Sciatic nerve (tissue), 2 donors: ENCODE measurements at regions not wholly inside any gene's neighbourhood (a gene's known extent, or its start where the extent isn't known, plus 50 kb on each side); places are given as distances from the start of the nearest gene placed in this dataset.

ENCODE experiments used
- ATAC-seq: fragments of 200-7000 bp; cut with Tn5 transposase; one replicate; pipeline ENCODE4 v1.9.1; 2020; ENCODE audit warnings: mild to moderate bottlenecking, moderate library complexity
- DNase-seq: peaks from one replicate; pipeline ENCODE4 v3.0.0-alpha.2; 2020; ENCODE audit warnings: low spot score
- intact Hi-C: fragments of 100-400 bp; cut with DNase I; formaldehyde crosslinking; loops from one replicate; pipeline ENCODE4 v1.14.2; 2022
- donor health status: DM: no; HTN: no; CAD: no.
- donor health status: DM: no; HTN: no; CAD: no.

DNA sequence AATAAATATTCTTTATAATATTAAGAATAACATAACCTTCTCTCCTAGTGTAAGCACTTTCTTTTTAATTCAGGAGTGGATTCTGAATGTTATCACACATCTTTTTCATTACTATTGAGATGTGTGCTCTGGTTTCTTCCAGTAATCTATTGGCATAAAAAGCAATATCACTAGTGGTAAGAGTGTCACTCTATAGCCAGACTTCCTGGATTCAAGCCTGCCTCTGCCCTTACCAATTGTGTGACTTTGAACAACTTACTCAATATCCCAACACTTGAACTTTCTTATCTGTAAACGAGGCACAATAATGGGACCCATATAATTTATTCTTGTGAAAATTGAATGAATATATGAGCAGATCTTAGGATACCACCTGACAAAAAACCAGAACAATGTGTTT lies 71.0 kb downstream of the SEM1 start:
- intact Hi-C loops = no loop called here
- ATAC-seq (no peak), DNase-seq (no peak)

DNA sequence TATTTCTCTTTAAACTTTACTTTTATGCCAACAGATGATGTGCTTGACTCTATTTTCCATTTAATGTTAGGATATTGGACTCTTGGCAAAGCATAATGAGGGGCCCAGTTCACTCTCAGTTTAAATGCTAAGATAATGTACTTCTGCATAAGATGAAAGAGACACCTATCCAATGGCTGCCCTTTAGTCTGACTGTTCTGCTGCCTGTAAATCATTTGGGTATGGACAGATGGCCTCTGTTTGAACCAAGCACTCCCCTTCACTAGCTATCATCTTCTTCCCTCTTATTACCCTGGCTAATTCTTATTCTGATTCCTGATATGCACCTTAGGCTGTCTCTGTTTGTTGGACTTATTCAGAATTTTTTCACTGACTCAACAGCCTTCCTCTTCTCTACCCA lies 72.1 kb downstream of the SEM1 start:
- ATAC-seq = no peak
- intact Hi-C loops = no loop called here

DNA sequence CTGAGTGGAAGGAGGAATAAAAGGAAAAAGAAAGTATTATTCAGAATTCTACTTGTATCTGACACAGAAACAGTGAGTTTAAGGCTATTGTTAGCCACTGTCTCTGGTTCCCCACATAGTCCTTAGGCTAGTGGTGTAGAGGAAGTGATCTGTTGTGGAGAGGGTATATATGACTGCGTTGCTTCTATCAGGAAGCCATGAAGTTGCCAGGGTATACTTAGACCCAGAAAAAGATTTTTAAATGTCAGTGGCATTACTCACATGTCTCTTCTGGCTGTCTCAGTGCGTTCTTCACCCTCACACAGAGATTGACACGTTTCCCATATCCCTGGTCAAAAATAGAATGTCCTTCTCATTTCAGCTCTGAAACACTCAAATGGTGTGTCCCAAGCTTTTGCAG lies 72.7 kb downstream of the SEM1 start:
- ATAC-seq (no peak), DNase-seq (no peak)
- intact Hi-C loops = no loop called here

More for the DNA sequence above, 72.1 kb downstream of the SEM1 start:
- DNase-seq = no peak

DNA sequence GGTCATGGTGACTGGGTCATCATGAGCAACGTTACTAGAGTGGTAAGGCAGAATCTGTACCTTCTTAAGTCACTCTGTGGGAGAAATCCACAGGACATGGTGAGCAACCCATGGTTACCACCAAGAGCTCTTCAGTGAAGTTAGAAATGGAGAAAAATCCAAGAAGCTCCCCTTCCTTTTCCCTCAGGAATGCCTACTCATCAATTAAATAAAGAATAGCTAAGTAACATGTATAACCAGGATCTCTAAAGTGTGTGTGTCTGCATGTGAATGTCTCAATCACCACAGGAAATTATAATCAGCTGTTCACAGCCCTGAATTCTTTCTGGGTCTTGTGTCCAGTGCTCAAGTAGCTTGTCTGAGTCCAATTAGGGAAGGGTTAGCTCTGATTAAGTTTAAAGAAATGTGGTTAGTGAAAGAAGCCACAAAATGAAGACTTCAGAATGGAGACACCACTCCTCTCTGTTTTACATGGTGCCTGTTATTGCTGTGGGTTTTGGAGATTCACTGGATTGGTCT lies 73.2 kb downstream of the SEM1 start:
- DNase-seq (no peak), ATAC-seq (no peak)
- intact Hi-C loops = no loop called here

DNA sequence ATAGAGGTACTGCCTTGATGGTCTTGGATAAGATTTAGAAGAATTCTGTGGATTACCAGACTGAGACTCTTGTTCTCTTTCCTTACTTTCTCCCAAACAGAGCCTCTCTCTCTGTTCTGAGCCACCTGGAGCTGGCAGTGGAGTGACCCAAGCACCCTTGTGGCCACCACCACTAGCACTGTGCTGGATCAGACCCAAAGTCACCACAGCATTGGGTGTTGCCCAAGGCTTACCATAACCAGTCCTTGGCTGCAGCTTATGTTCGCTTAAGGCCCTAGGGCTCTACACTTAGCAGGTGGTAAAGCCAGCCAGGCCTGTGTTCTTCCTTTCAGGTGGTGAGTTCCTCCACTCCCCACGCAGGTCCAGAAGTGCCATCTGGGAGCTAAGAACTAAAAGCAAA lies 79.8 kb downstream of the SEM1 start:
- intact Hi-C loops = no loop called here
- DNase-seq = no peak
- ATAC-seq = no peak

DNA sequence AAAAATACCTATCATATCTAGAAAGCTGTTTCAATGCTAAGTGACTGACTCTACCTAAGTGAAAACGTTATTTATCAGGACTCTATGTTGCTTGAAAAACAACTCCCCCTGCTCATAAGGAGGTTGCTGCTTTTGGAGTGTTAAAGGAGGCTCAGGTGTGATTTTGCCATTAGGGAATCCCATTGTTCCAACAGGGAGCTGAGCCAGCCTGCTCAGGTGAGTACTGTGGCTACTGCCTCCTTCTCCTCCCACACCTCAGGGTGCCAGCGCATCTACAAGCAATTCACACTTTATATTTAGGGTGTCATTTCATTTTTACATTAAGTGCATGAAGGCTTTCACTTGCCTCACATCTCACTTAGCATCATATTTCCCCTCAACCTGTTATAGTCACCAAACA lies 84.7 kb downstream of the SEM1 start:
- intact Hi-C loops = no loop called here
- DNase-seq = no peak
- ATAC-seq = no peak

DNA sequence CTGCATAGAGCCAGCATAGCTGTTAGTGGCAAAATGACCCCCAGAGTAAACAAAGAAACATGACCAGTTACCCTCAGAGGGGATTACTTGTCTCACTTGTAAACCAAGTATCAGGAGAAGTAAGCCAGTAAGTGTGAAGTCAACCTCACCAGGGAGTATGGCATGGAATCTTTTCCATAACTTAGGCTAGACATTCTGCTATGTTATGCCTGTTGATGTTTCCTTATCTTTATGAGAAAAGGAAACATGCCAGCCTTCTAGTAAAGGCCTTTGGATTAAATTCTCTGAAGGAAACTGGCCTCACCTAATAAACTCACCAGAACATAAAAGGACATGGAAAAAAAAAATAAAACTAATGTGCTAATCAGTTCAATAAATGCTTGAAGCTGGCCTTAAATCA lies 87.7 kb downstream of the SEM1 start:
- ATAC-seq (no peak), DNase-seq (no peak)
- intact Hi-C loops = no loop called here

DNA sequence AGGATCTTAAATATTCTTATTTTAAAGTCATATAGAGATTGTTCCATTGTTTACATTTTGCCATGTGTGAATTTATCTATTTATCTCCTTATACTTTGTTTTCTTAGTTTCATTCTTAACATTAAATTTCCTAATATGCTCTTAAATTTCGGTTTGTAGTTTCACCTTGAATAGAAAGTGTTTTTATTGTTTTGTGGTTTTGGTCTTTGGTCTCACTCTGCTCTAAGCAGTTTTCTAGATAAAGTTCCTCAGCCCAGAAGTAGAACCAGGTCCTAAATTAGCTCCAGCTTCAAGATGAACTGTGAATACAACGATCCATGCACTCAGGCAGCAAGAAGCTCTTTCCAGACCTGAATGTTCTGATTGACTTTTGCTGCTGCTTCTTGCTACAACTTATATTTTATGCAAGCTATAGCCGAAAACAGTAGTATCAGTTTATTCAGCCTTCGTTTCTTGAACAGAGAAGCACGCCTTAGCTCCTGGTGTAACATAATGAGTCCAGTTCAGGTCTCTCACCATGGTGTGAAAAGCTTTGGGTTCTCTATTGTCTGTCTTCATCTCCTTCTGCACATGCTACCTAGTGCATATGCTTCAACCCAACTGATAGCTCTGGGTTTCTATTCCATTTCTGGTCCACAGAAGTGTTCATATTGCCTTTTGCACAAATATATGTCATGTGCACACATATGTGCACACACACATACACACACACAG lies 95.3 kb downstream of the SEM1 start:
- no peak for ATAC-seq
- DNase-seq = no peak
- intact Hi-C loops = no loop called here

DNA sequence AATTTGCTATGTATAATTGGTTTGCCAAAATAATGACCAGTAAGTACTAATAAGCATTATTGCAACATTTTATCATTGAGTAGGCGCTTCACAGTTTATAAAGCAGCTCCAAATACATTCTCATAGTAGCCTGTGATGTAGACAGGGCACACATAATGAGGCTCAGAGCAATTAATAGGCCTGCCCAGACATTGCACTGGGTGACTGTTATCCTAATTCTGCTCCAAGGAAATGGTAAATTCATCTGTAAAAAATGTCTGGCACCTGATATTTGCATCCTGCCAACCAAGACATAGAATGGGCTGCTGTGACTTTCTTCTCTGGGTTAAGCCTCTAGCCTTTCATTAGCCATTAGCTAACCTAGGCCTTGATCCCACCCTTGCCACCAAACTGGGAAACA lies 97.6 kb downstream of the SEM1 start:
- no peak for ATAC-seq
- DNase-seq = no peak
- intact Hi-C loops = no loop called here

DNA sequence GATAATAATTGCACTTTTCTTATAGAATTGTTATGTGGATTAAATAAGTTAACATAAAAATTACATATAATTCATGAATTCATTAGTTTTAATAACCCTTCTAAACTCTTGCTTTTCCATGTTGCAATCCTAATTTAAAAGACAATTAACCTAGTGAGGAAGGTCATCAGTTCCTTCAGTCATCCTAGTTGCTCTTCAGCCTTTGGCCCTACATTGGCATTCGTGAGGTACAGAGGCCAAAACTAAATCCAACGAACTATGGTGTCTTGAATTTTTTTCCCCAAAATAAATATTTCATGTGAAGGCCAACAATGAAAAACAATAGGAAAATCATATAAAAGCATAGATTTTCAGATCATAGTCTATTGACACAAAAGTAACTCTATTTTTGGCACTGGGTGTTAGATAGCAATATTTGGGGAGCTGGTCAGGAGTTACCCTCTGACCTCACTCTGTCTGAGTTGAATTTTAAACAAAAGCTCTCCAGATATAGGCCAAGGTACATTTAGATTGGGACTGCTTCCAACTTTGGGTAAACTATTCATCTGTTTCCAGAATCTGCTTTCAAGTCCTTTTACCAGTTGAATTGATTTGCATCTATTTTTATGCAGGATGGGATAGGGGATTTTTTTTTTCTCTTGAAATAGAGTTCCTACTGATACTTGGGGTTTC lies 104.5 kb downstream of the SEM1 start:
- ATAC-seq (no peak), DNase-seq (no peak)
- intact Hi-C loops = no loop called here

DNA sequence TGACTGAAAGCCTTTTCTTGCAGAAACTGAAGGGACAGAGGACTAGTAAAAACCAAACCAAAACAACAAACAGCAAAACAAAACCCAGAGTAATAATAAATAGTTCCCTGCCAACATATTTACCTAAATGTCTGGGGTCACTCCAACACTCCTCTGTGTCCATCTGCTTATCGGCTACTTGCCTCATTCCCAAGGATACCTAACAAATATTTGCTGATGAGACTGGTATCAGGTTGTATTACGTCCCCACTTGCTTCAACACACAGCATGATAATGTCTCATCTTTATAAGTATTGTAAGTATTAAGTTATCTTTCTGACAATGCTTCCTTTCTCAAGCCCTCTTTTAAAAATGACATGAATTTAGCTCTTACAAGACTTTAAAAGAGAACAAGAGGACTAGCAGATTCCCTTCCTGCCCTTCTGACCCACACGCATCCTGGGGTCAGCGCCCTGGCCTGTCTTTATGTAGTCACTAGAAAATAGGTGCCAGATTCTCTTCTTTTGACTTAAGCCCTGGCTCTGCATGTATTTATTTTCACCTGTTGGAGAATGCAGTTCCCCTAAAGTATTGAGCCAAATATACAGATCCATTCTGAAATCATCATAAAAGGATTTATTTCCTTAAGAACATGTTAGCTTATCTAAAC lies 110.2 kb downstream of the SEM1 start:
- no peak for ATAC-seq
- intact Hi-C loops = no loop called here
- DNase-seq = no peak

DNA sequence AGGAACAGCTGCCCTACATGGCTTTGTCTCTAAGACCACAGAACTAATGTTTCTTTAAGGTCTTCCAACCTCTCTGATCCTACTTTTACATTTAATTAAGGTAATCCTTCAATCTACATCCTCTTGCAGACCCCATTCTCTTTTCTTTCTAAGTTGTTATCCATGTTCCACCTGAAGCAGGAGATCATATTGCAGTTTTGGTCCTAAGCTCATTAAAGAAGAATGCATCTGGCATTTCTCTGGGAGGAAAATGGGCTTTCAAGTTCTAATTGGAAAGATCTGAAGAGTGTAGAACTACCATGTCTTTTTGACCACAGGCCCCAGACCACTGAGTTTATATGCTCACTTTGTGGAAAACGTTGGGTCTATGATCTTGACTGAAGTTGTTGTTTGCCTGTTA lies 111.2 kb downstream of the SEM1 start:
- DNase-seq = no peak
- intact Hi-C loops = no loop called here
- no peak for ATAC-seq

DNA sequence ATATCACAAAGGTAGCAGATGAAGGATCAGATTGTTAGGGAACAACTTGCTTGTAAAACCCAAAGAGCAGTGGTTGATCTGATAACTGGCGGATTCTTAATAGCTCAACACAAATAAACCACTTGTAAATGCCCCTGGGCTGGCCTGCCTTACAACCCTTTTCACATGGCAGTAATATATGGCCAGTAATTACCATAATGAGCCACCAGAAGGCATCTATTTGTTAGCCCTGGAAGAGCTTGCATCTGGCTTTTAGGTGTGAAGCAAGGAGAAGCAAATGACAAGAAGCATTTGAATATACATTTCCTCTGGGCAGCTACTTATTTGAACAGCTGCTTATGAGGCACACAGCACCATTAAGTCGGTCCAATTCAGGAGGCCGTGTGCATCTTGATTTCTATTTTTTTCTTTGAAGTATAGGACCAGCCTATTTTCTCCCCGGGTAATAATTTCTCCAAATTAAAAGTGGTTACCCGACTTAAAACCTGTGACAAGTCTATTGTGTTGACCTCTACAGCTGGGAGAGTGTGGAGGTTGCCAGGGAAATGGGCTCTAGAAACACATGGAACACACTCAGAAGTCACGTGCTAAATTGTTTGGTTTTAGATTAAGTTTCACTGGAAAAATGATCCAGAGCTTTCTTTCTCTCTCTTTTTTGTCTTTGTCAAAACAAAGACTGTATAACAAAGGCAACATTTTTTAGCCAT lies 113.4 kb downstream of the SEM1 start:
- intact Hi-C loops = no loop called here
- no peak for DNase-seq
- ATAC-seq = no peak

DNA sequence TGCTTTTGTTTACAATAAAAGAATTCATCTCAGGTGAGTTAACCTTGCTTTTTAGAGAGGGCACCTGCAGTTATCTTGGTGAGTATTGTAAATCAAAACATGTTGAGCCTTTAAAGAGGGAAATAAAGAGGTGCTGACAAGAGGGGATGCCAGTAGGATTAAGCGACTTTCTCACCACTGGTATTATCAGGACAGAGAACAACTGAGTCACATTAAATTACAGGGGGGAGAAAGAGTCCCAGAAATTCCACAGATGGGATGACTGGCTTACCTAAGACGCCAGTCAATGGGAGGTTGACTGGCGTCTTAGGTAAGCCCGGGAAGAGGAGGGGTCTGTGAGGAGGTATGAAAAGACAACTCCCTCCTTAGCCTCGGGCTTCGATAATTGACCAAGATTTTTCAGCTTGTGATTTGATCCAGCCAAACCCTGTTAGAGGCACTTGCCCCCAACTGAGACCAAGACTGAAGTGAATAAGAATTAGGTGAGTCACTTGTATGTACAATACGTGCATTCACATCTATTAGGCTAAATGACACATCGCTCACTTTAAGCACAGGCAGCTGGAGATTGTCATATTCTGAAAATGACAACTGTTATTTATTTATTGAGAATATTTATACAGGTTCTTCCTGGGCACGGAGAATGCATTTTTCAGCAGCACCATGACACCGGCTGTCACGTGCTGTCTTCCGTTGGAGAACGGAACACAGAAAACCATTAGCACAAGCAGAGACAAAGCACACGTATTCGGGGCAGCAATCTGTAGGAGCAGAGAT lies 117.6 kb downstream of the SEM1 start:
- no peak for DNase-seq
- intact Hi-C loops = no loop called here
- ATAC-seq = no peak

DNA sequence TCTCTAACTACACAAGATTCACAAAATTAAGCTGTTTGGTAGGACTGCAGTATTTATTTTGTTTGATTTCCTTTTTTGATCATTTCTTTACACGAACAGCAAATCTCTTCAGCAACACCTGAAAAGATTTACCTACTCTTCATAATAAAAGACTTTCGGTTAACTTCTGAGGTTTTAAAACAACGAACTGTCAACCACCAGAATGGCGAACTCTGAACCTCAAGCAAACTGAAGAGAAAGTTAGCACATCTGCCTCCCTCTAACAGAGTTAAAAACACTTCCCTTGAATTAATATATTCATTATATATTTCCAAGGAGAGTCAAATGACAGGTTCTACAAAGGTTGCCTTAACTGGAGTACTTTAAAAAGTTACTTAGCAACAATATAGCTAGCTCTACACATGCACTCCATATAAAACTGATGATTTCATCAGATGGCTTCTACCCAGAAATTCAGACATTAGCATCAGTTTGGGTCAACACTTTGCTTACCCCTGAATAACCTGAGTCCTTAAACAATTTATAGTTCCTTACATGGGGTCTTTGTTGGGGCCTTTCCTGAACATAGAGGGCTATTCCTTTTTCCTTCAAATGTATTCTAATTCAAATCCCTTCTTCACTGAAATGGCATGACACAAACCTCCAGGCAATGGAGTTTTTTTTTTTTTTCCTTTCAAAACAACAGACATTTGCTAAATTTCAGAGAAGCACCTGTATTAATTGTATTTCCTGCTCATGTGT lies 118.3 kb downstream of the SEM1 start:
- intact Hi-C loops = no loop called here
- ATAC-seq = no peak
- no peak for DNase-seq

DNA sequence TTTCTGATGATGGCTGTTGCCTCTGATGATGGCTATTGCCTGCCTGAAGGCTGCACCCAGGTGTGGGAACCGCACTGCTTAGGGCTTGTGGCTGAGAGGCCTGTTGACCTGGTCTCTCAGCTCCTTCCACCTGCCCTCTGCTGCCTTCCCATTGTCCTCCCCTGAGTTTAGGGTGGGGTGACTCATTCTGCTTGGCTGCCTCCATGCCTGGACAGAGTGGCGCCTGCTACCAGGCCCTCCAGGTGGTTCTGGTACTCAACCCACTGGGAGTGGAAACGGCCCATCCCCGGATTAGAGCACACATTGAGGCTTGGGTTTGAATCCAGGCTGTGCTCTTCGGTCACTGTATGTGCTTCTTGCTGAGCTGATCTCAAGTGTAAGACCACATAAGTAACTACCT lies 120.6 kb downstream of the SEM1 start:
- intact Hi-C loops = no loop called here
- DNase-seq (no peak), ATAC-seq (no peak)

DNA sequence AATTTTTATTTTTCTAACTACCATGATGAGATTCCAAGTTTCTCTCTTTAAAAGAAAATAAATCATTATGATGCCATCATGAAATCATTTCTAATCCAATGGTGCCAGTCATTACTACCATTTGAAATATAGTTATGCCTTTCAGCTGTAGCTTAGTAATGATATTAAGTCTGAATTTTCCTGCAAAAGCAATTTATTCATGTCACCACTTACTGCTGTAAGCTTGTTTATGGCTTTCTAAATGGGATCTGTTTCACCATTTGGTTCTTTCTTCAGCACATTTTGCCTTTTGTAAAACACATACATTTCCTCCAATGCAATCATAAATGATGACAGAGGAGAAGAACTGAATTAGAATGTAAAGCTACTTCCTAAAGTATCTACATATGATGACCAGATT lies 130.5 kb downstream of the SEM1 start:
- no peak for ATAC-seq
- DNase-seq = no peak
- intact Hi-C loops = no loop called here

DNA sequence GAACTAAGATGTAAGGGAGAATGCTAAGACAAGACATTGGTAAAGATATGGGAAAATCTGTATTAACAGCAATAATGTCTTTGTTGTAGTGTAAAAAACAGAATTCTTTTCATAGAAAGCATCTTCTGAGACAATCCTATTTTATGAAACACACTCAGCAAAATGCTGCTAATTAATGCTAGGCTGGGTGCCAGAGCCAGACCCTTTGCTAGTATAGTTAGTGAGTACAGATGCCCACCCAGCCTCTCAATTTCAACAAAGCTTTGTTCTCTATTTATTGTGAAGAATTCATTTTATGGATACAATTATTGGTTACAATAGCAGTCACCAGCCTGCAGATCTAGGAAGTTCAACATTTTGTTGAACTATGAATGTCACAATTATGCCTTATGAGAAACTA lies 131.0 kb downstream of the SEM1 start:
- ATAC-seq (no peak), DNase-seq (no peak)
- intact Hi-C loops = no loop called here
